Renal cortical epithelial cell (primary cell): ENCODE measurements at regions not wholly inside any gene's neighbourhood (a gene's known extent, or its start where the extent isn't known, plus 50 kb on each side); places are given as distances from the start of the nearest gene placed in this dataset.

ENCODE experiments used
- DNase-seq: peaks from one replicate; pipeline ENCODE4 v3.0.0-alpha.2; 2011; ENCODE audit warnings: low read depth

DNA sequence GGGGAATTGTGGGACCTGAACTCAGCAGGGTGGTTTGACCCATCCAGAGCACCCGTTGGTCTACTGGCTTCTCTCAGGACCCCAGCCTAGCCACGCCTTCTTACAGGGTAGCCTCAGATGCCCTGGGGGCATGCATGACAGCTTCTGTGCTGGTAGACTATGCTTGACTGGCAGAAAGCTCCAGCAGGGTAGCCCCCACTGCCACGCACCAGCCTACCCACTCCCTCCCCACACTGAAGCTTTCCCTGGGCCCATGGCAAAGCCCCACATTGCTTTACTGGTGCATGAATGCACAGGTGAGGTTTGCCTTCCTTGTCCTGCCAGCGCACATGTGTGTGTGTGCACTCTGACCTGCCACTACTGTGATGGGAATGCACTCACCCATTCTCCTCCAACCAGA, 772.2 kb downstream of the LRFN5 start:
- no peak for DNase-seq

DNA sequence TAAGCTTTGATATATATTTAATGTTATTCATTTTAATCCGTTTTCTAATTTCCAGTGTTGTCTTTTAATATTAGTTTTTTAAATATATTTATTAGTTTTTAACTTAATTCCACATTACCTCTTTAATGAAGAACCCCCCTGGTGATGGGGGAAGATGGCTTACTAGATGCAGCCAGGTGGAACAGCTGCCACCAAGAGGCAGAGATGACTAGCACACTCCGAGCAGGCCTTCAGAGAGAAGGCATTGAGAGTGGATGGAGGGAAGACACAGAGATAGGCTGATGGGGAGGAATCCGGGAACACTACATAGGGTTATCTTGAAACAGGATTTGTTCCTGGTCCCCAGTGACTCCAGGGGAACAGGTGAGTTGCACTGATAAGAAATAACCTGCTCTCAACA, 771.6 kb downstream of the LRFN5 start:
- DNase-seq, result no peak

DNA sequence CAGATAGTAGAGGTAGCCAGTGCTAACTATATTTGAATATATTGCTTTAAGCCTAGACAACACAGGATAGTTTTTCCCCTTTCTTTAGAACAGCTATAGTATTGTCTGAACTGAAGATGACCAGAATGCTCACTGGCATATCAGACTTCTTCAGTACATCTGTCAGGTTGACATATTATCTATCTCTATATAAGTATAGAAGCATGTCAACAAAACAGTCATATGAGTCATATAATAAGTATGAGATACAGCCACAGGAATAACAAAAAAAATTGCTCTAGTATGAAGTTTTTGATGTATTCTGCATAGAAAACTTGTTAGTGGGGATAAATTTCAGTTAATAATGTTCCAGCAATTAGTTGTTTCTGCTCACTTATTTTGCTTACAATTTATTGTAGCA, 767.7 kb downstream of the LRFN5 start:
- DNase-seq, result no peak

DNA sequence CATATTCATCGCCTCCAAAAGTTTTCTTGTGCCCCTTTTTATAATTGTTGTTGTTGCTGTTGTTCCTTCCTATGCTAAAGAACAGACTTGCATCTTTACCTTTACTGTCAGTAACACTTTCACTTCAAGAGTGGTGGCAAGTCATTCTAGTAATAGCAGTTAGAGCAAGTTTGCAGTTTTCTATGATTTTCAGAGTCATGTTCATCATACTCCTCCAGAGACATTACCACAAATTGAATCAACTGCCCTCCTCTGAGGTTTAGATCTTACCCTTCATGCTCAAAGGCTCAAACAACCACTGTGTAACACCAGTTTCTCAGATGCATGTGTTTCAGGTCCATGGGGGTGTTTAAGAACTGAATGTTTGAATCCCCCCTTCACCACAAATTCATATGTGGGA, 763.4 kb downstream of the LRFN5 start:
- no peak for DNase-seq

DNA sequence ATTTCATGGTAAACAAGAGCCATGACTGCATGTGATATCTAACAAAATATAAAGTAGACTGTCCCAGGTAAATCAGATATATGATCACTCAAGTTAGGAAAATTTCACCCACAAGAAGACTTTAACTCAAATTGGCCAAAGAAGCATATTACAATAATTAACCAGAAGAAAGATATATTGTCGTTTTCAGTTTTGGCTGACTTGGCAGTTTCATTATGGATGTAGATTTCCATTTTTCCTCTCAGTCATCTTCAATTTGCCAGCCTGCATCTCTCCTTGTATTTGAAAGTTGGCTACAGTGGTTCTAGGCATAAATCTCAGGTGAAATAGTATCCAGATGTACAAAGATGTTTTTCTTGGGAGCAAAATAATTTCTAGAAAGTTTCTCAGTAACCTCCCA, 761.6 kb downstream of the LRFN5 start:
- no peak for DNase-seq

DNA sequence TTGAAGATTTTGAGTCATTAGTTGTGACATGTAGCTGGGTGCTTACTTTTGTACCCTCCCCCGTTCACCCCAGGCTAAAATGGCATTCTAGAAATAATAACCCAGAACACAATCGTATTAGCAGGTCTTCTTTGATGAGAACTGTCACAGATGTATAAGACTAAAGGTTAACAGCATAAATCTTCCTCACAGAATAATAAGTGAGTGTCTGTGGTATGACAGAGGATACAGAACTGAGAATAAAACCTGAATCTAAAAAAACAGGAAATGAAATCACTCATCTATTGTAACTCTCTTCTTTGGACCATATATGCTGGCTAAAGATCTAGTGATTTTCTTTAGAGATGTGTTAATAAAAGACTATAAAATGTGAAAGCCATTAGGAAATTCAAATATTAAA, 746.6 kb downstream of the LRFN5 start:
- DNase-seq, result no peak

DNA sequence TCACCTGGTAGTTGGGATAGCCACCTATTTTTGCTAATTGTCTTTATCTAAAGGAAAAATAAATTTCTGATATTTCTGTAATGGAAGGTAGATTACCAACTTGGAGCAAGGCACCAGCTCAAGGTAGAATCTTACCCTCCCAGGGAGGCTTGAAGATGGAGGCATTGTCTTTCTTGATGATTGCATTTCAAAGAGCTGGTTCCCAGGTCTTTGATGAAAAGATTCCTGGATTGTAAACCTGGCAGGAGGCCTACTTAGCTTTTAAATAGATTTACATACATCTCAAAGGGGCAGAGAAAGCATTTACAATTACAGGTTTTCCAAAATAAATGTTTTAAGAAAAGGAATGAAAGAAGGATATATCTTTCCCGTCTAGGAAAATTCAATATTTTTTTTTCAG, 729.2 kb downstream of the LRFN5 start:
- no peak for DNase-seq

DNA sequence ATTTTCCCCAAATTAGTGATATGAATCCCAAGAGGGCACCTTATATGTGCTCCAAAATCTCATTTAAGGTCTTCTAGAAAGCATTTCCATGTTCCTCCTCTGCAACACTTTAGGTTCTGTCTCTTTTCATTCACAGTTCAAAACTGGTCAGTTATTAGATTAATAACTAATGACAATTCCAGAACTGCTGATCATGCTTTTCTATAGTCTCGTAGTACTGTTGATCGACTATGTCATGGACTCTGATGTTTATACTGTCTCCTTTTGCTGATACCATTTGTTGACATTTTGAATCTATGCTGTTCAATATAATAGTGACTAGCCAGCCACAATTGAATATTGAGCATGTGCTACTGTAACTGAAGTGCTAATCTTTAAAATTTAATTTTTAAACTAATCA, 728.3 kb downstream of the LRFN5 start:
- DNase-seq, result no peak

DNA sequence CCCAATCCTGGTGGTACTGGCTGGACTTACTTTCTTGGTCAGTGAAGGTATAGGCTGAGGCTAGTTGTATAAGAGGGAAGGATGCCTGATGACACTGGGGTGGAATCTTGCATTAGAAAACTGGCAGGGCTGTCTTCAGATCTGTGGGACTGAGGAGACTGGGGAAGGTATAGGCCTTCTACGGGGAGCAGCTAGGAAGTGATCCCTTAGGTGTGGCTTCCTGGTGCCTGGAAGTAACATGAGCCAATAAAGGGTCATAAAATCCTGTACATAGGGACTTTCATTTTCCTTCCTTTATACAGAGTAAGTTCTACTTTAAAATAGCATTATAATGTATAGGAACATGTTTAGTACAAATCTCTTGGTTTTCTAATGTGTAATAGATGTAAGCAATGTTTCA, 716.8 kb downstream of the LRFN5 start:
- DNase-seq, result no peak

DNA sequence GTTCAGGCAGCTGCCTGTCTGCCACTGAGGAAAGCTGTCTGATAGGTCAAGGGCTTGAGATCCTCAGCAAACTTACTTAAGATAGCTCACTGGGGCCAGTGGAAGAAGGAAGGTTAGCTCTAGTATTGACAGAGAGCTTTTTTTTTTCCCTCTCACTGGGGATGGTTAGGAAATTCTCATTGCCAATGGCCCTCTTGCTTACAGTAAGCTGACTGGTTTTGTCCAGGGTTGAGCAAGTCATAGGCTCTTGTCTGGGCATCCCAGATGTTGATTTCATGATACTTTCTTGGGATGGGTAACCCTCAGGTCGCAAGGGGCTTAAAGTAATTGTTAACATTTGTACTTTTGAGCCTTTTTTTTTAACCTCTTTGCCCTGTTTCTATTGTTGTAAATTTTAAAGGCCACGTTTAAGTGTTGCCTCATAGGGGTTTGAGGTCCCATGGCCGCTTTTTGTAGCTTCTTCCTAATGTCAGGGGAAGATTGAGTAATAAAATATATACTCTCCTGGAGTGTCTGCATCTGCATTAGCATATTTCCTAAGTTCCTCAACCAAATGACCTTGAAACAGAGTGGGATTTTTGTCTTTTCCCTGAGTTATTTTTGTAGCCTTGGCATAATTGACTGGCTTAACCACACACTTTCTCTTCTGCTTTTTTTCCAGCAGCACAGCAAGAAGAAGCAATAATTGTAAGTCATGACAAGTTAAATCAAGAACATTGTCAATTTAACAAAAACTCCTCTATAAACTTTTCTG, 716.0 kb downstream of the LRFN5 start:
- DNase-seq, result no peak

DNA sequence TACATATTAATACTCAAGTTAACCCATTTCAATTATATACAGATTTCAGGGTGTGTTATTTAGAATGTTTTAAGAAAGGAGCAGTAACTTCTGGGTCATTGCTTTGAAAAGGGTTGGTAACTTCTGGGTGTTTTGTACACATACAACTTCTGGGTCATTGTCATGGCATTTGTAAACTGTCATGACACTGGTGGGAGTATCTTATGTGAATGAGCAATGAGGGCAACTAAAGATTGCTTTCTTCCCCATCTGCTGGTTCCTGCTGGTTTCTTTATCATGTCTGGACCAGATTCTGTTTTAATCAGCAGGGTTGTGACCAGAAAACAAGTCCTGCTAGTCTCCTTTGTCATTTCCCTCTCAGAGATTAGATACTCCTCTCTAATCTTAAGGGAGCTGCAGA, 713.3 kb downstream of the LRFN5 start:
- DNase-seq, result no peak

DNA sequence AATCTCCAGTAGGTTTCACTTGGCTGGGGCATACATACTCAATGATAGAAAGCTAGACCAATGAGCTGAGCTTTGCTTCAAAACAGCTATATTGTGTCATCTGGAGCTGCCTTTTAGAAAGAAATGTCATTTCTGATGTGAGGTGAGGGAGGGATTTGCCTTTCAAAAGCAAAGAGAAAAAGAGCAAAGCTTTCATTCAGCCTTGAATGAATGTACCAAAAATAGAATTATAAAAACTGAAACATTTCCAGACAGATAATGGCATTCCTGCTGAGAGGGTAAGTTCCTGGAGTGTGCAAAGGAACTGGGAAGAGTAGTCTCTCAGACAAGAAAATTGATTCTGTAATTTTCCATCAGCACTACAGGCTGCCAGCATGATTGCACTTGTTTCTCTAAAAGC, 710.0 kb downstream of the LRFN5 start:
- no peak for DNase-seq

DNA sequence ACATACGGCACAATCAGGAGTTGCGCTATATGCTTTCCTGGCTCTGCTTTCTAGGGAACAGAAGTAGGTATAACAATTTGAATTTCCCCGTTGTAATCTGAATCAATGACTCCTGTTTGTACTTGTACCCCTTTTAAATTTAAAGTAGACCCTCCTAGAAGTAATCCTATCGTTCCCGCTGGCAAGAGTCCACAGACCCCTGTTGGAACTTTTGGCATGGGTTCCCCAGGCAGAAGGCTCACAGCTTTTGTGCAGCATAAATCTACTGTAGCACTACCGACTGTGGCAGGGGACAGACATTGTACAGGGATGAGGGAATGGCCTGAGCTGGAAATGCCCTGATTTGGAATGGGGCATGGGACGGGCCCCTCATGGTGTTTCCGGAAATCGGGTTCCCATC, 705.2 kb downstream of the LRFN5 start:
- DNase-seq, result no peak

DNA sequence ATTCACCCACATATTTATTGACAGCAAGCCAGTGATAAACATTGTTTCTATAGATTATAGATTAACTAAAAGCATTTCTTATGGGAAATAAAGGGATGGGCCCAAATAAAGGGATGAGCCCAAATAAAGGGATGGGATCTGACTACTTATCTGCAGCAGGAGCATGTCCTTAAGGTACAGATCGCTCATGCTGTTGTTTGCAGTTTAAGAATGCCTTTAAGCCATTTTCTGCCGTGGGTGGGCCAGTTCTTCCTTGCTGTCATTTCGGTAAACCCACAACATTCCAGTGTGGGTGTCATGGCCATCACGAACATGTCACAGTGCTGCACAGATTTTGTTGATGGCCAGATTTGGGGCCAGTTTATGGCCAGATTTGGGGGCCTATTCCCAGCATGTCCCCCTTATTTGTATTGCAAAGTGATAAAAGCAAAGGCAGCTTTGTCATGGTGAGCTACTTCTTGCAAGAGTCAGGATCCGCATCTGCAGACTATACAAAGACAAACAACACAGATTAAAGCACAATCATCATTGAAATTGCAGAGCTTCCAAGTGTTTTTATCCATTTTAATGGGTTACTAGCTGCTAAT, 700.7 kb downstream of the LRFN5 start:
- DNase-seq, result no peak

DNA sequence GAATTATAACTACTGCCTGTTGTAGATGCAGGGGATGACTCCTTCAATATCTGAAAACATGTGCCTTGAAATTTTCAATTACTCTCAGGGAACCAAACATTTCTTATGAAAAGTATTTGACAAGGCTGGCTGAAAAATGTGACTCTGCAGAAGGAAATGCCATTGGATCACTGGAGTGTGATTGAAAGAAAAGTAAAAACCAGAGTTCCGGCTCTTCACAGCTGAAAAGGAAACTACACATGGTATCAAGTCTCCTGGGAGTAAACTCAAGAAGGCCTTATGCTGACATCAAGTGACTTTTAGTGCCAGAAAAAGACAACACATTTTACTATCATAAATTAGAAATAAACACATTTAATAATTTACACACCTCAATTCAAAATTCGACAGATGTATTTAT, 693.0 kb downstream of the LRFN5 start:
- peak; percentile 8 for DNase-seq

DNA sequence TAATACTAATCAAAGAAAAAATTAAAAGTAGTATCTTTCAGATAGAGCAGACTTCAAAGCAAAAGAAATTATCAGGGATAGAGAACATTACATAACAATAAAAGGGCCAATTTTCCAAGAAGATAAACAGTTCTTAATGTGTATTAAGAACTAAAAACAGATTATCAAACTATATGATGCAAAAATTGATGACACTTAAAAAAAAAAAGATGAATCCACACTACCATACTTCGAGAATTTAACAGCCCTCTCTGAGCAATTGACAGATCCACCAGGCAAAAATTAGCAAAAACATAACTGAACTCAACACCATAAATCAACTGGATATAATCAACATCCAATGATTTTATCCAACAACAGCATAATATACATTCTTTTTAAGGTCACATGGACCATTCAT, 686.5 kb downstream of the LRFN5 start:
- DNase-seq, result no peak

DNA sequence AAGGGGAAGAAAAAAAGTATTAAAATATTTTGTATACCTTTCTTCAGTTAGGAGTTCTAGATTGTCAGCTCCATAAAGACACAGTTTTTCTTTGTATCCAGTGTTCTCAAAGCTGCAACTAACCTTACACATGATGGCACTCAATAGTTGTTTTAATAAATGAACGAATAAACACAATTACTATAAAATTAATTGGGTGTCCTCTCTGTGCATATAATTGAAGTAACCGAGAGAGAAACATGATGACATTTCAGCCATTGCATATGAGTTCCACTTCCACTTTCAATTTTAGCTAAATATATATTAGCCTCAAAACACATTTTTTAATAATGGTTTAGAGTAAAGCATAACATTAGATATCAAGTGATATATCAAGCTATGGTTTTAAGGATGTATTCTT, 671.2 kb downstream of the LRFN5 start:
- no peak for DNase-seq

DNA sequence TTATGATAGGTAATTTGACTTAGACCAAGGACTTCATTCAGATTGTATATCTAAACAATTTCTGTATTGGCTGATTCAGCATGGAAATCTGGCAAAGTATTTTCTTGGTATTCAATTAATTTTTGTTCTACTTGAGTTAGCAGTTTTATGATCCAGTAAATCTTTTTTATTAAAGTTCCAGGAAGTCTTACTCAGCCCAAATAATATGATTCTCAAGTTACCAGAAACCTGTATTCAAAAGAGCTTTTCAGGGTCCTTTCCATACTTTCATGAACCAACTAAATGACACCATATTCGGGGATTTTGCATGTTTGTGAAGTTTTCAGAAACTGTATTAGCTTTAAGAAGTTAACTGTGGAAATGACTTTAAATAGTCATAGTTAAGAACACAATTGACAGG, 662.6 kb downstream of the LRFN5 start:
- no peak for DNase-seq

DNA sequence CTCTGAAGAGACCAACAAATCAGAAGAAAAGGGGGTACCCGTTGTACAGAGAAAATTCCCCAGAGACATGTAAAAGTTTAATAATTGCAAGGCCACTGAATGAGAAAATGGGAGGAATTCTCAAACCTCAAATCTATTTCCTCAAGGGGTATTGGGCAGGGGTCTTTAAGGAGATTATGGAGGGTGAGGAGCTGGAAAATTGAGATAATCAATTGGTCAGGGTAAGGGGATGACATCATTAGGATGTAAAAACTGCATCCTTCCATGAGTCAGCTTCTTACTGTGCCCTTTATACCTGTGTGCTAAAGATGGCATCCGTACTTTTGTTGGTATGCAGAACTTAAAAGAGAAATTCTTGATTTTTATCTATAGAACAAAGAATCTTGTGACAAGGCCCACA, 641.5 kb downstream of the LRFN5 start:
- no peak for DNase-seq

DNA sequence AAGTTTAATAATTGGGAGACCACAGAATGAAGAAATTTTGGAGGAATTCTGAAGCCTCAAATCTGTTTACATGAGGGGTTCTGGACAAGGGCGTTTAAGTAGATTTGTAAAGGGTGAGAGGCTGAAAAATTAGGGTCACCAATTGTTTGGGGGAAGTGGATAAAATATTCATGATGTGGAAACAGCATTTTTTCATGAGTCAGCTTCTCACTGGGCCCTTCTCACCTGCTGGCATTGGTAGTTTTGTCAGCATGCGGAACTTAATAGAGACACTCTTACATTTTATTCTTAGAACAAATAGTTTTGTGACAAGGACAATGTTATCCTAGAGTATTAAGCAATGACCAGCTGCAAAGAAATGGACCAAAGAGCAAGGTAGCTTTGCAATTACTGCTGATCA, 634.4 kb downstream of the LRFN5 start:
- no peak for DNase-seq

DNA sequence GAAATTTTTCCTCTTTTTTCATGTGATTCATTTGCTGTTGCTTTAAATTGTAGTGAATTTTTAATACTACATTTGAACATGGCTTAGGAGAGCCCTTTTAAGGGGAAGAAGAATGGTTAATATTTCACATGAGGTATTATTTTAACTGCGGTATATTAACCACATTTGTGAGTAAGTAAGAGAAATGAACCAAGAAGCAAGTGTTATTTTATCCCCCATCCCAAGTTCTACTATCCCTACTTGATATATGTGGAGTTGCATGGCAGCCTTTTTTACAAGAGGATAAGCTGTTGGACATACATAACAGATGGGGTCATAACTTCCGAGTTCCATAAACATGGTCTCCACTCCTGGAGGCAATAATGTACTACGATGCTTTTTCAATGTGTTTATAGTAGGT, 623.3 kb downstream of the LRFN5 start:
- DNase-seq, result peak; percentile 9

DNA sequence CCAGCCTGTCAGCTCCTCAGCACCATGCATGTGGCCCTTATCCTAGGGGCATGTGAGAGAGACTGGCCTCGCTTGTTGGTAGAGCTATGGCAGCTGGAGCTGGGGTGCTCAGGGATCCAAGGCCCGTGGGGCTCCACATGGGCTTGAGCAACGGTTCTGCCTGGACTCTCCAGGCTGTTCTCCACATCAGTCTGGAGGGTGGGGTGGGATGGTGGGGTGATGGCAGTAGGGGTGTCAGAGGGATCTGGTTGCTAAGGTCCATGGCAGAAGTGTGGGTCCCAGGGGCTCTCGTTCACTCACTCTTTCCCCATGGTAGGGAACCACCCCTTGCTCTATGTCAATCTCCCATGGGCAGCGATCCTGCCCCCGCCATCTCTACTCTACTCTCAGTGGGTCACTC, 622.6 kb downstream of the LRFN5 start:
- no peak for DNase-seq

DNA sequence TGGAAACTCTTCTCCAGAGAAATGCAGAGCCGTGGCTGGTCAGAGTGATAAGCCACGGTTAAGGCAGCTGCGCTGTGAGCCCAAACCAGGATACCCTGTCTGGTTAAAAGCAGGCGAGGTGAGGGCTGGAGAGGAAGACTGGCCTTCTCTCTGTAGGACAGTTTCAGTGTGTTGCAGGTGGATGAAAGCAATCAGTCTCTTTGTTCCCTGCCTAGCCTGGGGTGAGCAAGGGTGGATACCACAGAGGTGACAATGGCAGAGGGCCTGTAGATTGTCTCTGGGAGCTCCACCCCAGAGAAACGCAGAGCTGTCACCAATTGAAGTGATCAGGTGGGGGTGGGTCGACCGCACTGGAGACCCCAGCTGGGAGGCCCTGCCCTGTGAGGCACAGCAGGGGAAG, 621.9 kb downstream of the LRFN5 start:
- no peak for DNase-seq
